BLaER1 (cell line): ENCODE measurements at regions not wholly inside any gene's neighbourhood (a gene's known extent, or its start where the extent isn't known, plus 50 kb on each side); places are given as distances from the start of the nearest gene placed in this dataset.
"Not testable (repeated sequence)": the region's sequence is repeated elsewhere in the genome, so short reads cannot be mapped to it uniquely, and the experiment has no call there.

Source experiments
- H3K27ac ChIP-seq: shearing (Covaris generic); formaldehyde crosslinking; 2 replicates; pipeline ENCODE4 v1.8.1; 2022
- H3K27me3 ChIP-seq: shearing (Covaris generic); formaldehyde crosslinking; 2 replicates; pipeline ENCODE4 v1.8.1; 2022
- H3K36me3 ChIP-seq: shearing (Covaris generic); formaldehyde crosslinking; 2 replicates; pipeline ENCODE4 v1.8.1; 2022
- H3K4me1 ChIP-seq: shearing (Covaris generic); formaldehyde crosslinking; 2 replicates; pipeline ENCODE4 v1.8.1; 2022
- H3K4me2 ChIP-seq: shearing (Covaris generic); formaldehyde crosslinking; 2 replicates; pipeline ENCODE4 v1.8.1; 2022
- H3K4me3 ChIP-seq: shearing (Covaris generic); formaldehyde crosslinking; 2 replicates; pipeline ENCODE4 v1.8.1; 2022
- H3K9ac ChIP-seq: shearing (Covaris generic); formaldehyde crosslinking; 2 replicates; pipeline ENCODE4 v1.8.1; 2022
- H3K9me3 ChIP-seq: shearing (Covaris generic); formaldehyde crosslinking; 2 replicates; pipeline ENCODE4 v1.8.1; 2022
- H4K20me1 ChIP-seq: shearing (Covaris generic); formaldehyde crosslinking; 2 replicates; pipeline ENCODE4 v1.8.1; 2022
- Cebpa-rat ChIP-seq: shearing (Covaris generic); IDR thresholded peaks from 2 replicates; pipeline ENCODE4 v1.8.1; 2022

DNA sequence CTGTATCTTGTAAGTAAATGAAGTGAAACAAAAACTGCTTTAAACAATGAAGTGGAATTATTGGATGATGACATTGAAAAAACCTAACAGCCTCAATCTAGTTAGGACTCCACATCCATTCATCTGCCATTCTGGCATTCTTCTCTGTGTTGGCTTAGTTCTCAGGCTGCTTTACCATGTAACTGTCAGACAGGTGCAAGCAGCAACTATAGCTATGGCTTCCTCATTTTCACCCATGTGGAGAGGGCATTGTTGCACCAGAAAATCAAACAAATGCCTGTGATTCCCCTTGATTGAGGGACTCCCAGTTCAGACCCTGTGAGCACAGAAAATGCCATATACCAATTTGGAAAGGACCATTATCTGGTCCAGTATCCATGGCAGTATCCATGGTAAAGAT is 129.5 kb upstream of the NYAP2 start:
- Histone ChIP-seq H4K20me1 (no peaks in the 10 kb centered on the region), H3K27me3 (no peaks in the 10 kb centered on the region), H3K4me2 (no peak overlapping the region), H3K4me1 (no peaks in the 10 kb centered on the region), H3K27ac (no peak overlapping the region), H3K36me3 (no peaks in the 10 kb centered on the region), H3K9me3 (no peaks in the 10 kb centered on the region), H3K9ac (no peak overlapping the region), H3K4me3 (no peak overlapping the region)
- no peak for TF ChIP-seq Cebpa-rat

GRCh38 chr2:225254363-225254762 is 145.1 kb upstream of the NYAP2 start:
- no peaks in the 10 kb centered on the region for H4K20me1 ChIP-seq
- H3K9me3 ChIP-seq = no peaks in the 10 kb centered on the region
- no peak overlapping the region for H3K9ac ChIP-seq
- H3K27ac ChIP-seq = no peak overlapping the region
- no peak for TF ChIP-seq Cebpa-rat
- H3K4me3 ChIP-seq = no peak overlapping the region
- H3K4me2 ChIP-seq = no peak overlapping the region
- H3K27me3 ChIP-seq = no peaks in the 10 kb centered on the region
- H3K4me1 ChIP-seq = no peaks in the 10 kb centered on the region
- no peaks in the 10 kb centered on the region for H3K36me3 ChIP-seq

GRCh38 chr2:225244933-225245332 is 154.6 kb upstream of the NYAP2 start:
- Histone ChIP-seq H3K9ac (no peak overlapping the region), H3K27me3 (no peaks in the 10 kb centered on the region), H4K20me1 (no peaks in the 10 kb centered on the region), H3K36me3 (no peaks in the 10 kb centered on the region), H3K4me2 (no peak overlapping the region), H3K4me1 (no peaks in the 10 kb centered on the region), H3K9me3 (no peaks in the 10 kb centered on the region), H3K27ac (no peak overlapping the region), H3K4me3 (no peak overlapping the region)
- peak; percentile 55; the same call in 1 of the 2 replicates for TF ChIP-seq Cebpa-rat

DNA sequence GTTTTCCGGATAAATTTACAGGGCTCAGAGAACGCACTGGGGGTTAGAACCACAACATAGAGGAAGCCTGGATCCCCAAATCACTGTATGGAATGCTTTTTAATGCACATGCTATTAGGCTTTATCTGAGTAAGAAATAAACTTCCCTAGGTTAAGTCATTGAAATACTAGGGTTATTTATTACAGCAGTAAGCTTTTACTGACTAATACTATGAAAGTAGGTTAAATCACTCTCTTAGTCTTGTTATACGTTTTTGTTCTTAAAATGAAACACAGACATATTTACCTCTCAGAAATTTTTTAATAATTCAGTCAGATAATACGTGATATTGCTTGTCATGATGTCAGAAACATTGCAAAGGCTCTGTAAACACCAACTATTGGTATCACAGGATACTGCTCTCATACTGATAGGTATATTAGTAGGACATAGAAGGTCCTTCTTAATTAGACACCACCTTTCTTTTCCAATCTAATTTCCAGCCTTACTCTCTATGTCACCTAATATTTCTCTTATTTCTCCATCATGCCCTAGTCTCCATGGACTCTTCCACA is 162.7 kb upstream of the NYAP2 start:
- Histone ChIP-seq H3K27ac (no peak overlapping the region), H4K20me1 (no peaks in the 10 kb centered on the region), H3K27me3 (no peaks in the 10 kb centered on the region), H3K9ac (no peak overlapping the region), H3K4me3 (no peak overlapping the region), H3K4me1 (no peaks in the 10 kb centered on the region), H3K4me2 (no peak overlapping the region), H3K9me3 (no peaks in the 10 kb centered on the region), H3K36me3 (no peaks in the 10 kb centered on the region)
- TF ChIP-seq Cebpa-rat = no peak

- Histone ChIP-seq H3K9ac (no peak overlapping the region), H4K20me1 (no peaks in the 10 kb centered on the region), H3K27me3 (no peaks in the 10 kb centered on the region), H3K27ac (no peak overlapping the region), H3K4me2 (no peak overlapping the region), H3K36me3 (no peaks in the 10 kb centered on the region), H3K9me3 (no peaks in the 10 kb centered on the region), H3K4me1 (no peaks in the 10 kb centered on the region), H3K4me3 (no peak overlapping the region)
- TF ChIP-seq Cebpa-rat = no peak
These were observed 166.3 kb upstream of the NYAP2 start for GRCh38 chr2:225233234-225233633.

DNA sequence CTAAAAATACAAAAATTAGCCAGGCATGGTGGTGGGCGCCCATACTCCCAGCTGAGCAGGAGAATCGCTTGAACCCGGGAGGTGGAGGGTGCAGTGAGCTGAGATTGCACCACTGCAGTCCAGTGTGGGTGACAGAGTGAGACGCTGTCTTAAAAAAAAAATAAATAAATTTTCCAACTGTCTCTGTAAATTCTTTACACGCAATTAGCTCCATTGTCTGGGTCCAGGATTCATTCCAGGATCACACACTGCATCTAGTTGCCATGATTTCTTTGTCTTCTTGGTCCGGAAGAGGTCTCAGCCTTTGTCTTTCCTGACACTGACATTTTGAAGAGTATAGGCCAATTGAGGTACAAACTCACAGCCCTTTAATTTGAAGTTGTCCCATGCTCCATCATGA is 167.6 kb upstream of the NYAP2 start:
- Histone ChIP-seq H3K36me3 (no peaks in the 10 kb centered on the region), H3K9ac (no peak overlapping the region), H3K27ac (no peak overlapping the region), H3K4me3 (no peak overlapping the region), H3K9me3 (no peaks in the 10 kb centered on the region), H3K27me3 (no peaks in the 10 kb centered on the region), H3K4me1 (no peaks in the 10 kb centered on the region), H3K4me2 (no peak overlapping the region), H4K20me1 (no peaks in the 10 kb centered on the region)
- TF ChIP-seq Cebpa-rat = no peak

DNA sequence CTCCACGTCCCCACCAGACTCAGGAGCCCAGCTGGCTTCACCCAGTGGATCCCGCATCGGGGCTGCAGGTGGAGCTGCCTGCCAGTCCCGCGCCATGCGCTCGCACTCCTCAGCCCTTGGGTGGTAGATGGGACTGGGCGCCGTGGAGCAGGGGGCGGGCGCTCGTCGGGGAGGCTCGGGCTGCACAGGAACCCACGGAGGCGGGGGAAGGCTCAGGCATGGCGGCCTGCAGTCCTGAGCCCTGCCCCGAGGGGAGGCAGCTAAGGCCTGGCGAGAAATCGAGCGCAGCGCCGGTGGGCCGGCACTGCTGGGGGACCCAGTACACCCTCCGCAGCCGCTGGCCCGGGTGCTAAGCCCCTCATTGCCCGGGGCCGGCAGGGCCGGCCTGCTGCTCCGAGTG is 170.2 kb upstream of the NYAP2 start:
- H3K4me3 ChIP-seq, H3K36me3 ChIP-seq, H3K9ac ChIP-seq, H3K4me2 ChIP-seq, H3K4me1 ChIP-seq, H3K27me3 ChIP-seq, H3K9me3 ChIP-seq, H3K27ac ChIP-seq, H4K20me1 ChIP-seq: not testable (repeated sequence)

DNA sequence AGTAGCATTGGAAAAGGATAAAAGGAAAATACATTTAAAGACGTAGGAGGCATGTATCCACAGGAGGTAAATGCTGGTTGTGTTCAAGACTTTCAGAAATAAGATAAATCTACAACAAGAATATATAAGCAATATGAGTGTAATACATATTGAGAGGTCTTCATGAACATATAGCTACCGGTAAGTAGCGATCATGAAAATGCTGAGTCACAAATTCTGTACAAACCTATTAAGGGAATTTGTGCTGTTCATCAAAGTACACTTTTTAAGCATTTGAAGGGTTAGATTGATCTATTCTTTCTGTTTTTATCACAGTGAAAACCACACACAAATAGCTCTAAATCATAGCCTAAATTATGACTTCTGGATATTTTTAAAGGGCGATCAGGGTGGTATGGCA is 173.1 kb upstream of the NYAP2 start:
- H3K9ac ChIP-seq = no peak overlapping the region
- no peaks in the 10 kb centered on the region for H3K4me1 ChIP-seq
- H3K27ac ChIP-seq = no peak overlapping the region
- H3K36me3 ChIP-seq = no peaks in the 10 kb centered on the region
- no peak overlapping the region for H3K4me3 ChIP-seq
- H3K27me3 ChIP-seq = no peaks in the 10 kb centered on the region
- H3K9me3 ChIP-seq = no peaks in the 10 kb centered on the region
- no peaks in the 10 kb centered on the region for H4K20me1 ChIP-seq
- no peak overlapping the region for H3K4me2 ChIP-seq
- TF ChIP-seq Cebpa-rat = no peak

- Histone ChIP-seq H3K36me3 (no peaks in the 10 kb centered on the region), H3K27me3 (no peaks in the 10 kb centered on the region), H4K20me1 (no peaks in the 10 kb centered on the region), H3K27ac (no peak overlapping the region), H3K9ac (no peak overlapping the region), H3K4me2 (no peak overlapping the region), H3K4me1 (no peaks in the 10 kb centered on the region), H3K4me3 (no peak overlapping the region), H3K9me3 (no peaks in the 10 kb centered on the region)
- TF ChIP-seq Cebpa-rat = no peak
These were observed 176.2 kb upstream of the NYAP2 start for GRCh38 chr2:225223301-225223700.

- Histone ChIP-seq H3K27me3 (no peaks in the 10 kb centered on the region), H3K4me2 (no peak overlapping the region), H3K4me3 (no peak overlapping the region), H3K36me3 (no peaks in the 10 kb centered on the region), H3K9me3 (no peaks in the 10 kb centered on the region), H3K4me1 (no peaks in the 10 kb centered on the region), H3K9ac (no peak overlapping the region), H4K20me1 (no peaks in the 10 kb centered on the region), H3K27ac (no peak overlapping the region)
- no peak for TF ChIP-seq Cebpa-rat
These were observed 165.2 kb upstream of the DOCK10 start for GRCh38 chr2:225207471-225207870.

- H3K4me3 ChIP-seq = no peak overlapping the region
- no peaks in the 10 kb centered on the region for H4K20me1 ChIP-seq
- no peaks in the 10 kb centered on the region for H3K4me1 ChIP-seq
- no peak for TF ChIP-seq Cebpa-rat
- H3K36me3 ChIP-seq = no peaks in the 10 kb centered on the region
- no peak overlapping the region for H3K4me2 ChIP-seq
- H3K27ac ChIP-seq = no peak overlapping the region
- H3K9me3 ChIP-seq = no peaks in the 10 kb centered on the region
- no peak overlapping the region for H3K9ac ChIP-seq
- no peaks in the 10 kb centered on the region for H3K27me3 ChIP-seq
These were observed 164.8 kb upstream of the DOCK10 start for GRCh38 chr2:225207043-225207442.
